ENCODE measurements at regions not wholly inside any gene's neighbourhood (a gene's known extent, or its start where the extent isn't known, plus 50 kb on each side); places are given as distances from the start of the nearest gene placed in this dataset.
A peak's percentile ranks its signal among the peaks of the same experiment; 100 is the strongest.

DNA sequence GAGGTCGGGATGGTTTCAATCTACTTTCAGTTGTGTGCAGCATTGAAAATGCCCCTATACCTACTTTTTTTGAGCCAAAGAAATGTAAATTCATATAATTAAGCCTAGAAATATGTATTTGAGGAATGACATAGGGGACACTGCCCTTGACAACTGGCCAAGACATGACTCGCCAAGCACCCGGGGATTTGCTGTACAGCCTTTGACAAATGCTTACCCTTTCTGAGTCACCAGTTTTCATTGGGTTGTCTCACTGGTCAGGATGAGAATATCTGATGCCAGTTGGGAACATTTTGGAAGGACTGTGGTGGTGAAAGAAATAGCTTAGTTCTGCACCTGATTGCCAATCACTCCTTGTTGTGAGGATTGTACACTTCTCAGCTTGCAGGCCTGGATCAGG, 166.8 kb upstream of the HABP2 start:
- no peaks in the 10 kb centered on the region for H3K27me3 ChIP-seq (ENCODE audit: control insufficient read depth in 1 of 2, insufficient read depth in 2 of 2, low read length in 2 of 2)
- Mint-ChIP-seq H3K4me1 (ENCODE audit: low read depth) (peaks cover 26% of the 10 kb centered on the region), H3K36me3 (ENCODE audit: low read depth) (no peaks in the 10 kb centered on the region), H3K9me3 (no peaks in the 10 kb centered on the region), H3K27me3 (no peaks in the 10 kb centered on the region), H3K4me3 (no peak overlapping the region), H3K27ac (no peak overlapping the region)
- H3K9me3 ChIP-seq (ENCODE audit: control insufficient read depth in 1 of 2, insufficient read depth in 1 of 2, low read length in 2 of 2), result no peaks in the 10 kb centered on the region
- CTCF ChIA-PET, result no interaction called here
- ATAC-seq (ENCODE audit: poor library complexity), result no peak
- POLR2A ChIA-PET, result no interaction called here
- H3K4me3 ChIP-seq (ENCODE audit: low read length), result no peak overlapping the region
- peak in 2 of 14 experiments; percentile 10 to 27 for DNase-seq
- TF ChIP-seq CTCF (IDR thresholded peaks at IDR 0.05), result no peak
- H3K36me3 ChIP-seq (ENCODE audit: insufficient read depth, low read length), result no peaks in the 10 kb centered on the region
- peaks cover 15% of the 10 kb centered on the region for H3K4me1 ChIP-seq (ENCODE audit: insufficient read depth, low read length)
- H3K27ac ChIP-seq (ENCODE audit: low read depth in 1 of 2, low read length in 2 of 2), result no peak overlapping the region
- intact Hi-C loops (cut with DNase I, micrococcal nuclease), result loop anchor here in 1 of 2 experiments (5.0 to 10.0 kb wide), 2 partner anchors 261 to 819 kb away; no protein-coding TSS in a partner anchor

DNA sequence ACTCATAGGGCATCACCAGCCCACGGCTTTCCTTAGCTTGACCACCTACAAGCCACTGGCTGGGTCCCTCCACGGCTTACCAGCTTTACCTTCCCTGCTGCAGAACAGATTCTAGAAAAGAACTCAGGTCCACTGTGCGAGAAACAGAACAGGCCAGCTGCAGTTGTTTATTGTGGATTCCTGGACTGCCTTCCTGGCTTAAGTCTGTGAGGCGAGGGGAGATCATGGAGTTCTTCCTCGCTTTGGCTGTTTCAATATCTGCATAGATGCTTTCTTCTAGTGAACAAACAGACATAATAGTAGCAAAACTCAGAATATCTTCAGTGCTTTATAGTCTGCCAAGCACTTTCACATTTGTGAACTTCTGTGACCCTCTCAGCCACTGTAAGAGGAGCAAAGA, 162.9 kb upstream of the HABP2 start:
- H3K4me3 ChIP-seq (ENCODE audit: low read length), result no peak overlapping the region
- H3K27me3 ChIP-seq (ENCODE audit: control insufficient read depth in 1 of 2, insufficient read depth in 2 of 2, low read length in 2 of 2), result peaks cover 0 to 2% of the 10 kb centered on the region in 2 experiments
- no peaks in the 10 kb centered on the region for H3K36me3 Mint-ChIP-seq (ENCODE audit: low read depth)
- H3K9me3 Mint-ChIP-seq, result no peaks in the 10 kb centered on the region
- no peak overlapping the region for H3K27ac ChIP-seq (ENCODE audit: low read depth in 1 of 2, low read length in 2 of 2)
- no peak for TF ChIP-seq CTCF (IDR thresholded peaks at IDR 0.05)
- H3K36me3 ChIP-seq (ENCODE audit: insufficient read depth, low read length), result no peaks in the 10 kb centered on the region
- no peak for ATAC-seq (ENCODE audit: poor library complexity)
- no peak overlapping the region for H3K27ac Mint-ChIP-seq
- no peak for DNase-seq
- peaks cover 5% of the 10 kb centered on the region for H3K4me1 ChIP-seq (ENCODE audit: insufficient read depth, low read length)
- ChIA-PET POLR2A (no interaction called here), CTCF (no interaction called here)
- H3K4me3 Mint-ChIP-seq, result no peak overlapping the region
- peaks cover 2% of the 10 kb centered on the region for H3K4me1 Mint-ChIP-seq (ENCODE audit: low read depth)
- intact Hi-C loops (cut with DNase I, micrococcal nuclease), result loop anchor here in 1 of 2 experiments (5.0 to 10.0 kb wide), 2 partner anchors 265 to 823 kb away; no protein-coding TSS in a partner anchor
- H3K27me3 Mint-ChIP-seq, result no peaks in the 10 kb centered on the region
- no peaks in the 10 kb centered on the region for H3K9me3 ChIP-seq (ENCODE audit: control insufficient read depth in 1 of 2, insufficient read depth in 1 of 2, low read length in 2 of 2)

GRCh38 chr10:113390896-113391295, 162.0 kb upstream of the HABP2 start:
- Histone ChIP-seq H3K36me3 (ENCODE audit: insufficient read depth, low read length) (no peaks in the 10 kb centered on the region), H3K4me3 (ENCODE audit: low read length) (no peak overlapping the region), H3K9me3 (ENCODE audit: control insufficient read depth in 1 of 2, insufficient read depth in 1 of 2, low read length in 2 of 2) (no peaks in the 10 kb centered on the region), H3K27me3 (ENCODE audit: control insufficient read depth in 1 of 2, insufficient read depth in 2 of 2, low read length in 2 of 2) (peaks cover 0 to 2% of the 10 kb centered on the region in 2 experiments), H3K4me1 (ENCODE audit: insufficient read depth, low read length) (no peaks in the 10 kb centered on the region), H3K27ac (ENCODE audit: low read depth in 1 of 2, low read length in 2 of 2) (no peak overlapping the region)
- POLR2A ChIA-PET, result no interaction called here
- CTCF ChIA-PET, result no interaction called here
- intact Hi-C loops (cut with DNase I, micrococcal nuclease), result no loop called here
- Mint-ChIP-seq H3K4me1 (ENCODE audit: low read depth) (no peaks in the 10 kb centered on the region), H3K9me3 (no peaks in the 10 kb centered on the region), H3K4me3 (no peak overlapping the region), H3K27ac (no peak overlapping the region), H3K36me3 (ENCODE audit: low read depth) (no peaks in the 10 kb centered on the region), H3K27me3 (no peaks in the 10 kb centered on the region)
- no peak for DNase-seq
- TF ChIP-seq CTCF (IDR thresholded peaks at IDR 0.05), result no peak
- ATAC-seq (ENCODE audit: poor library complexity), result no peak

Data from CD4-positive, alpha-beta T cell (primary cell).